GM21390 (cell line): ENCODE measurements at regions not wholly inside any gene's neighbourhood (a gene's known extent, or its start where the extent isn't known, plus 50 kb on each side); places are given as distances from the start of the nearest gene placed in this dataset.
"Not testable (repeated sequence)": the region's sequence is repeated elsewhere in the genome, so short reads cannot be mapped to it uniquely, and the experiment has no call there.

Source experiments
- ATAC-seq: cut with Tn5 transposase; IDR thresholded peaks from one replicate; pipeline ENCODE4 v1.9.1; 2021; ENCODE audit not compliant: unreplicated experiment

DNA sequence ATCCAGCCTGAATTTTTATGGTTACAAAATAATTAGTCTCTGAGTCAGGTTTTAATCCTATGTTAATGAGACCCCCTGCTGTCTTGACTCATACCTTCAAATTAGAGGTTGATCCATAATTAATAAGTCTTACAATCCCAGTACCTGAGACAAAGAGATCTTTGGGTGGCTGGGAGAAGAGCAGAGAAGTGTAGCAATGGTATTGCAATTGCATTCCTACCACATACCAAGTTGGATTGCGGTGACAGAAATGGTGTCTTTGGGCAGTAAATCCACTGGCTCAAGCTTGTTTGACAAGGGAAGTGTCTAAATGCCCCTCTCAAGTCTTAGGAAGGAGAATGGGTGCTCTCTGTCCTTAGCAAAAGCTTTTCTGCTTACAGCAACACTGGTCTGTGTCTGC is 150.4 kb downstream of the BTBD3 start:
- ATAC-seq: no peak

DNA sequence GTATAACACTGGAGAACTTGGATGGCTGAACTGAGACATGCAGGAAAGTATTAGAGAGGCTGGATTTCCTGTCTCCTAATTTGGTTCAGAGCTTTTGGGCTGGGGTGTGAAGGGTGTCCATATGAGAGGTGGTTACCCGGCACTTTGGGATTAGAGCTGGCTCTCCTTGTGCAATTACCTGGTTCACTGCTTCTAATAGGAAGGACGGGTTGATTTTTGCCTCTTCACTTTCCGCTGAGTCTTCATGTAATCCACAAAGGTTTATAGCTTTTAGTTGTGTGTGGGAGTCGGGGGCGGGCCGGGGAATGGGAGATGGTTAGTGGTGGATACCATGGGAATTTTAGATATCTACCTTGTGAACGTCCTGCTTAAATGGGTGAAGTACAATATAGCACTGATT is 151.5 kb downstream of the BTBD3 start:
- no peak for ATAC-seq

DNA sequence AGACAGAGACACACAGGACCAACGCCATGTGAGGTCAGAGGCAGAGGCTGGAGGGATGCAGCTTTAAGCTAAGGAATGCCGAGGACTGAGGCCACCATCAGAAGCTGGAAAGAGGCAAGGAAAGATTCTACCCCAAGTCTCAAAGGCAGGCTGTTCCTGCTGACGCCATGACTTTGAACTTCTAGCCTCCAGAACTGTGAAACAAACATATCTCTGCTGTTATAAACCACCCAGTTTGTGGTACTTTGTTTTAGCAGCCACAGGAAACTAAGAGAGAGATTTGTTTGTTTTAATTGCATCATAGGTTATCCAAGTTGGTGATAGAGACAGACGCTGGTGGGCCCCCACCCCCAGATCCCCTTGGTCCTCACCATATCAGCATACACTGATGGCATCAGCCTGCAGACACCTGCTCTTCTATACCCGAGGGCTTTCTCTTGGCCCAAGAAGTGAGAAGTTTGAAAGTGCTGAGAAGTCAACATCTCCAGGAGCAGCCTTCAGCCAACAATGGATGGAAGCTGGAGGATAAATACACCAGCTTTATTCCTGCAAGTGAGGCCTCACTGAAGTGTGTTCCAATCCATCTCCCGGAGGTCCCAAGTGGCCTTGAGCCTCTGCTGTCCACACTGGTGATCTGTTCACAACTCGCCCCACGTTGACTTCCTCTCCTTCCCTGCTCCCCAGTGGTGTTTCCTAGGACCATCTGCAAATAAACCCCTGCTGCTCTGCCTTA is 154.7 kb downstream of the BTBD3 start:
- no peak for ATAC-seq

DNA sequence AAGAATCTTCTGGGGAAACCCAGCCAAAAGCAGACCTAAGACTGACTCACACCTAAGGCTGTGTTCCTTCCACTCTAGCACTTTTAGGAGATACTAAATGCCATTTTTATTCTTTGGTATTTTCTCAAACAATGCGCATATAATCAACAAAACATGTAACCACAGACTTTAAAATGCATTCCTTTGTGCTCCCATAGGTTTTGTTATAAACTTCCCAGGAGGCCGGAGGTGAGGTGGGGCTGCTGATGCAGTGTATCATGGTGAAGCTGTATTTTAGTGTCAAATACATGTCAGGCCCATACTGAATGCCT is 155.2 kb downstream of the BTBD3 start:
- no peak for ATAC-seq

DNA sequence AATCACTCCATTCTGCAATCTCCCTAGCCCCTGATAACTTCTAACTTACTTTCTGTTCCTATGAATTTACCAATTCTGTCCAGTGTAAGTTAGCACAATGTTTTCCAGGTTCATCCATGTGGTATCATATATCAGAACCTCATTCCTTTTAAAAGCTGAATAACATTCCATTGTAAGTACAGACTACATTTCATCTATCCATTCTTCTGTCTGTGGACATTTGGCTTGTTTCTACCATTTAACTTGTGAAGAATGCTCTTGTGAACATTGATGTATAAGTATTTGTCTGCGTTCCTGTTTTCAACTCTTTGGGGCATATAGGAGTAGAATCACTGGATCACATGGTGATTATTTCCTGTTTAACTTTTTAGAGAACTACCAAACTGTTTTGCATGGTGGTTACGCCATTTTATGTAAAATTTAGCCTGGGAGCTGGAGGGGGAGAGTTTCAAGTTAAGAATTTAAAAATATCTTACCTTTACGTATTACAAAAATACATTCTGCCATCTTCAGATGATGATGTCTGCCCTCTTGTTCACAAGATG is 156.5 kb downstream of the BTBD3 start:
- ATAC-seq: no peak

DNA sequence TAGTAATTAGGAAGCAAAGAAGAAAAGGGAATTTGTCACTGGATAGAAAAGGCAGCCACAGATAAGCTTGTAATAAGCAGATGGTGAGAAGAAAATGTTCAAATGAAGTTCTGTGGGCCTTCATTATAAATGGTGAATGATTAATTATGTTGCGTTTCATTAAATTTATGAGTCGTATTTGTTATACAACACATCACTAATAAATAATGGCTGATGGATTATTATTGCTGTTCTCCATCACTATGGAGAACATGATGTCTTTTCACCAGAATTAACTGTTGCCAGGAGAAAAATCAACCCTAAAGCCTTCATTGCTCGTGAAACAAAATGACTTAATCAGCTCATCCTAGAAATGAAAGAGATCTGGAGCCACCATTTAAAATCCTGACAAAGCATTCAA is 158.5 kb downstream of the BTBD3 start:
- ATAC-seq: no peak

DNA sequence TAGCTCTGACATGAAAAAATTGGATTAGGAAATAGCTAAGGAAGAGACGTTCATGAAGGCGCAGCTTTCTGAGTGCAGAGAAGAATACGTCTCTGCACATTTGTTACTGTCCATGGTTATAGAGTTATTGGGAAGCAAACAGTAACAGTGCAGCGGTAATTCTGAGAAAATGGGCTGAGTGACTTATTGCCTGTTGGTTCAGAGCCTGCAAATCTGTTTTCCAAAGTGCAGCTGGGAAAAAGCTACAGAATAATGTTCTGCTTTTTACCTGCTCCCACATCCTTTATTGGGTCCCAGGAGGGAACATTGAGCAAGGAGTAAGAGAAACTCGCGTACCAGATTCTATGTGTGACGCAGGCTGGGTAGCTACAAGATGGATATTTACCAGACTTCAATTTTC is 160.2 kb downstream of the BTBD3 start:
- no peak for ATAC-seq

DNA sequence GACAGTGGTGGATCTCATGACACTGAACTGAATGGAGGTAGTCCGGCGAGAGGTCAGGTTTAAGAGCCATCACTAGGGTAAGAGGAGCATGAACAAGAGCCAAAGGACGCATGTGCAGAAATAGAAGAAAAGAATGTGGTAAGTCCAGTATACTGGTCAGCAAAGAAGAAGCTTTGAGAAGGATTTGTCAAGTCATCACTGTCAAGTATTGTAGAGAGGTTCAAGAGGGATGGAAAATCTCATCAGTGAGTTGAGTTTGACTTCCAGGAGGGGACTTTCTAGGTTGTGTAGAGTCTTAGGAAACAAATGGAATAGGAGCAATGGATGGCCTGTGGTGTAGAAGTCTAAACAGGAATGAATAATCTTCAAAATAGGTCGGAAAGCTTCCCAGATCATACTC is 161.8 kb downstream of the BTBD3 start:
- no peak for ATAC-seq

DNA sequence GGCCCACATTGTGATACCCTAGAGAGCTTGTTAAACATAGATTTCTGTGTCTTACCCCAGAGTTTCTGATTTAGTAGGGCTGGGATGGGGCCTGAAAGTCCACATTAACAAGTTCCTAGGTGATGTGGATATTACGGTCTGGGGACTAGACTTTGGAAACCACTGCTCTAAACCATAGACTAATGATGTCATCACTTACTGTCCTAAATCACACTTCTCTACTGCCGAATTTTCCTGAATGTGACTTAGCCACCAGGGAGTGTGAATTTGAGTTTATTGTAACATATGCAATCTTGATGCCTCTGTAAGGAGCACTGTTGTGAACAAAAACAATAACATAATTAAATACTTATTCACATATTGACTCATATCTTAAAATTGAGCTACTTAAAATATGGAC is 165.6 kb downstream of the BTBD3 start:
- no peak for ATAC-seq

DNA sequence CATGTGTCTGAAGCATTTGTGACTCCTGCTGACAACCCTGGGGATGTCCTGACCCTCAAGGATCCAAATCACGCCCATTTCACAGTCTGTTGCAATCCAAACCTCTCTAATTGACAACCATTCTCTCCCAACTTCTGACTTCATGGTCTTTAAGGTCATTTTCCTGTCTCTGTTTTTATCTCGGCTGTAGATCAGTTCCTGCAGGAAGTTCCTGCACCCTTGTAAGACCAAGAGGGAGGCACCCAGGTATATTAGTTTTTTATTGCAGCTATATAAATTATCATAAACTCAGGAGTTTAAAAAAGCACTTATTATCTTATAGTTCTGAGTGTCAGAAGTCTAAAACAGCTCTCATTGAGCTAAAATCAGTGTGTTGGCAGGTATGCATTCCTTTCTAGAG is 166.8 kb downstream of the BTBD3 start:
- ATAC-seq: no peak

DNA sequence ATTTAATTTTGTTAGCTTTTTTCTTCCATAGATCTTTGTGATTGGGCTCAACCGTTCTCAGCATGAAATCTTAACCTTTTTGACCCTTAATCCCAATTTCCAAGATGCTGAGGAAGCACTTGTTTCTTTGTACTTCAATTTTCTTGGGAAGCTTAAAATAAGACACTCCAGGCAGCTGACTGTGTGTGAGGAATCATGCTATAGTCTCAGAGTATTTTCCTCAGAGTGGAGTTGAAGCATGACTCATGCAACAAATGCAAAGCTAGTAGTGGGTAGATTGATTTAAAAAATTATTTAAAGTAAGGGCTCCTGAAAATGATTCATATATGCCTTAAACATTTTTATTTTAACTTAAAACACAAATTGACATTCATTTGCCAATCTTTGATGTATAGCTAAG is 168.7 kb downstream of the BTBD3 start:
- no peak for ATAC-seq

DNA sequence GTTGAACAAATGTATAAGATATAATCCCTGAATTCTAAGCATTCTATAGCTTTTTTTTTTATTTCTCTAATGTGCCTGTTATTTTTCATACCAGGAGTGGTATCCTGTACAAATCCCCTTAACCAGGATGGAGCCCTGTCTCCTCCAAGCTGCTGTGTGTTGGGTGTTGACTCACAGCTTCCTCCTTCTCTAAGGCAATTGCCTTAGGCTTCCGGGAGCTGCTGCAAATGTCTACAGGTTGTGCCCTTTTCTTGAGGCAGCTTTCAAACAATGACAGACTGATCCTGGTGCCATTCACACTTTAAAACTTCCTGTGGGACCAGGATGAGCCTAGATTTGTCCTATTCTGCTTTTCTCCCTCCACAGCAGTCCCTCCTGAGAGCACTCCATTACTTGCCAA is 173.2 kb downstream of the BTBD3 start:
- no peak for ATAC-seq

DNA sequence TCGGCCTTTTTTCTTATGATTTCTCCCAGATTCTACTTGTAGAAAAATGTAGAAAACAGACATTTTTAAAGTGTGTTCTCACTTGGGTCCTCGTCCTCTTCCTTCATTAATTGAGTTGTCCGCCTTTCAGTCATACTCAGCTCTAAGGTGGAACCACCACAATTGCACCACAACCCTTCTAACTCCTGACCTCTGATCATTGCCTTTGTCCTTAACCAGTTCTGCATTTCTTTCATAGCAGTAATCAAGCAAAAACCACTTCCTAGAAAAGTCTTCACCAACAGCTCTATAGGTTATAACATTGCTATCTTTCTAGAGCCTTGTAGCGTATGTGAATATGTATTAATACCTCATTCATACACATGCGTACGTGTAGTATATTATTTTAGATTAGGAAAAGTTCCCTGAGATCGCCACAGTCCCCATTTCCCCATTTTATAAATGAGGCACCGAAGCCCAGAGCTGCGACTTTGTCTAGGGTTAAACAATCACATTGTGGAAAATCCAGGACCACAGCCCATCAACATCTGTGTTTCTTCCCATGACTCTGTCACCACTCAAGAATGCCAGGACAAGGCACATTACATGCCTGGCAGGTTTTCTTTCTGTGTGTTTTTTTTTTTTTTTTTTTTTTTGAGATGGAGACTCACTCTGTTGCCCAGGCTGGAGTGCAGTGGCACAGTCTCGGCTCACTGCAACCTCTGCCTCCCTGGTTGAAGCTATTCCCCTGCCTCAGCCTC is 175.5 kb downstream of the BTBD3 start:
- ATAC-seq: no peak

DNA sequence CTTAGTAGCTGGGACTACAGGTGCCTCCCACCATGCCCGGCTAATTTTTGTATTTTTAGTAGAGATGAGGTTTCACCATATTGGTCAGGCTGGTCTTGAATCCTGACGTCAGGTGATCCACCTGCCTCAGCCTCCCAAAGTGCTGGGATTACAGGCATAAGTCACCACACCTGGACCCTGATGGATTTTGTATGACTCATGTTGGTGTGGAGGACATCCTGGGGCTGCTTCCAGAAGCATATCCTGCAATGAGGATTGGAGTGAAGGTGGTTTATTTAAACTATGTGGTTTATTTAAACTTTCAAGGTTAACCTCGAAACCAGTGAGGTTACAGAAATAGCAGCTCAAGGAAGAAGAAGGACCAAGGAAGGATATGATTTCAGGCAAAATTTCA is 176.1 kb downstream of the BTBD3 start:
- not testable (repeated sequence) for ATAC-seq

DNA sequence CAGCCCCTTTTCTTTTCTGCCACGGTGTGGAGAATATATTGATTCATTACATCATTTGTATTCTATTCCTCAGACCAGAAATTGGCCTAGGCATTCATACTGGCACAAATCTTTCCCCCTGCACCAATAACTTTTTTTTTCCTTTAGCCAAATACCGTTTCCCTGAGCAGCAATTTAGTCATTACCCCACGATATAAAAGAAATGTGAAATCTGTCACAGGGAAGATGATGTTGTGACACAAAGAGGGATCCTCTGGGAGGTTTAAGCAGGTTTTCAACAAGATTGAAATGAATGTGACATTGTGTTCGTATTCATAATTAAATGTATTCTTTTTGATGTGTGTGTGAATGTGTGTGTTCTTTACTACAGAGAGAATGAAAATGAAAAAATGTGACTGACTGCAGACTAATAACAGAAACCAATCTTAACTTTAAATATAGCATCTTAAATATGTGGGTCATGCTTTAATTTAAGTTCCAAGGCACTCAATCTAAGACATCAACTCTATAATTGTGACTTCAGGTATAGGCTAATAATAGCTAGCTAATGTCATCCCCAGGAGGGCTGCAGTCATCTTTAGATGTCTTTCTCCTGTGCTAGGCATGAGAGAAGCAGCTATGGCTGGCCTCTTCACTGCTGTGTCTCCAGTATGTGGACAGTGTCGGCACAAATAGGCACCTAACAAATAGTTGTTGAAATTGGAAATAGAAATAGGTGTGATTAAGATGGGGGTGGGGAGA is 177.7 kb downstream of the BTBD3 start:
- ATAC-seq: no peak

DNA sequence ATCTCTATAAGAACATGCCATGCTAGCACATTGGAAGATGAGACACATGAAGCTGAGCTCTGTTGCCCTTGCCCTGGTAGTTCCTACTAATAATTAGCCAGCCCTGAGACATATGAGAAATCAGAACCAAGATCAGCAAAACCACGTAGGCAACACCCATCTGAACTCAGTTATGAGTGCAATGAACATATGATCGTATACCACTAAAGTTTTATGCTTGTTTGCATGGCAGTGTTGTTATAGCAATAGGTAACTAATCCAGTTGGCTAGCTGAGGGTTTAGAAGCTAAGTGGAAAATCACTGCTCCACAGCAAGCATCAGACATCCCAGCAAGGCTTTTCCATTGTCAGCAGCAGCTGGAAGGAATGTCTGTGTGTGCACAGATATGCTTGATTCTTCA is 180.7 kb downstream of the BTBD3 start:
- ATAC-seq: no peak

DNA sequence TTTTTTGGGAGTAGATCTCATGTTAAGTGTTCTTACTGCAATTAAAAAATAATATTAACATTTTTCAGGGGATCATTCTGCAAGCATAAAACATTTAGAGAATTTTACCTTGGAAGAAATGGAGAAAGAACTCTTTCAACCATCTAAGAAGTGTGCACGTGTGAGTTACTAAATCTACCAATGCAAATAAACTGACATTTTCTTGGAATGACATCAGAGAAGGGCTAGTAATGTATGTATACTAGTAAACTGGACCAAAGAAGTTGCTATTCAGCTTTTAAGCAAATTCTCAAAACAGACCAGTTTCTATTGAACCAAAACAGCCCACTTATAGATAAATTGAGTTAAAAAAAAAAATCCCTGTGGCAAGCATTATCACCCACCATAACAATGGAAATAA is 191.2 kb downstream of the BTBD3 start:
- ATAC-seq: no peak

DNA sequence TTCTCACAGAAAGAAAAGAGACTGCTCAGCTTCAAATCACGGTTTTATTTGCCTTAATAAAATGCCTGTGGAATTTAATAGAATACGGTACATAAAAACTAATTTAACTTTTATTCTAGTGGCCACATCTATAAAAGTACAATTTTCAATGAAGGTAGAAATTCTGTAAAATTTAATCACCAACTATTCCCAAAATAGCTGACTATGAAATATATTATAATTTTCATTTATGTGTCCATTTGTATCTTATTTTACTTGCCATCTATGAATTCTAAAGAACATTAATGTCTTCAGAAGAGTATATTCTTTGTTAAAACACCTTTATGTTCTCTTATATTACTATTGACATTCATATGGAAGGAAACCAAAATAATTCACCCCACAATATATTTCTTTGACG is 192.6 kb downstream of the BTBD3 start:
- no peak for ATAC-seq

DNA sequence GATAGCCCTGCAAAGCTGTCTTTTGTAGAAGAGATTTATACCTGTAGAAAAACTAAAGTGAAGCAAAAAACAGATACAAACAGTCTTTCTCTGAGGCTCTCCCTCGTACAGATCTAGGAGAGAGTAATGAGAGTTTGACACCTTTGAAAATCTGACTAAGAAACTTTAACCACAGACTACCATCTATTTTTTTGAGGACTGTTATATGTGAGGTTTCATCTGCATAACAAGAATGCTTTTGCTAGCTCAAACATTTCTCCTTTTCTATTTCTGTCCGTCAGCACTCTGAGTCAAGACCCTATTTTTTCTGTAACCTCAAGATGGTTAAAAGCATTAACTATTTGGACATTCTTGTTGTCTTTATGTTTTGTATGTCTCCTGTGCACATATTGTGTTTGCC is 193.0 kb downstream of the BTBD3 start:
- ATAC-seq: no peak

DNA sequence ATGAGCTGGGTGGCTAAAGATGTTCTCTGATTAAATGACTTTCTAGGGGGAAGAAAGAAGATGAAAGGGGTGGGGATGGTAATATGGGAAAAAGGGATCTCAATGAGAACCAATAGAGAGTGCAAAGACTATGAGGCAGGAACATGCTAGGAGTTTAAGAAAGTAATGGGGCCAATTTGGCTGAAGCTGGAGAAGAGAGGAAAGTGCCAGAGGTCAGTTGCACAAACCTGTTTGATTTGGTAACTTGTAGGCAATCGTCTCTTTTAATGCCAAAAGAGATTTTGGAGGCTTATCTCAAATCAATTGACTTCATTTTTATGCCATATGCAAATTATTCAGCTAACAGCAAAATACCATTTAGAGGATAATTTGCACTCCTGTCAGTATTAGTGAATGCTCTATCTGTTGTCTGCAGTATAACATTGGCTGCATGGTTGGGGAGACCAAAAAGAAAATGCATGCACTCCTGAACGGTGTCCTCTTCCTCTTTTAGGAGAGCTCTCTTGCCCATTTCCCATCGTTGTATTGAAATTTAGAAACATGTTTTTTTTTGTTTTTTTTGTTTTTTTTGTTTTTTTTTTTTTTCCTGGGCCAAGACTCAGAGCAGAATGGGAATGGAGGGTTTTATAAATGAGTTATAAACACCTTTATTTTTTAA is 193.9 kb downstream of the BTBD3 start:
- no peak for ATAC-seq

DNA sequence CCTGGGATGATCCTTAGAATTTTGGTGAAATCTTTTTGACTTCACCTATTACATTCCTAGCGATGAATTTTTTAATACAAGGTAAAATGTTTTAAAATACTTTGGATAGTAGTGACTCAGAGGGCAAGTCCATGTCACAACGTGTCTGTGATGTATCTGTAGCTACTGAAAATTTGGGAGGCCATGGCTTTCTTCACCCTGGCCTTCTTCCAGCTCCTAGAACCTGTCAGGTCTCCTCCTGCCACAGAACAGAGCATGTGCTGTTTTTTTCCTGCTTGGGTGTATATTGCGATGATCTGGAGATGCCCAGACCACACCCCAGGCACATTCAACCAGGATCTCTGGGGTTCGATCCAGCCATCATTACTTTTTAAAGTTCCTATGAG is 194.4 kb downstream of the BTBD3 start:
- no peak for ATAC-seq

DNA sequence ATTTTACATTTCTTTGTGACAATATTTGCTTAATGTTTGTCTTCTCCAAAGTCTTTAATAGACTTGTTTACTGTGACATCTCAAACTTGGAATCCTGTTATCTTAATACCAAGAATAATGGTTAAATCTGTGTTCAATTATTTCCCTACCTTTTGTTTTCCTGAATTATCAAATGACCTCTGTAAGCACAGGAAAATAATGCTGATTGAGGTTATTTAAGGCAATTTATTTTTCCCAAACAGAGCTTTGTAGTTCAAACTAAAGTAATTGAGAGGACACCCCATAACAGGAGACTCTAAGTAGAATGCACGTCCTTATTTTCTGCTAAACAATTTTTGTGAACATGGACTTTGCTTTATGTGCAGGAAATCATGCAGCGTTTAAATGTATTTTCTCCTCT is 195.0 kb downstream of the BTBD3 start:
- ATAC-seq: no peak
